ENCODE measurements at regions not wholly inside any gene's neighbourhood (a gene's known extent, or its start where the extent isn't known, plus 50 kb on each side); places are given as distances from the start of the nearest gene placed in this dataset.

GRCh38 chr16:59289151-59289550, 555.0 kb upstream of the GOT2 start:
- Histone ChIP-seq H3K9me3 (peaks cover 0 to 12% of the 10 kb centered on the region in 2 donors), H3K27me3 (no peaks in the 10 kb centered on the region), H3K27ac (no peak overlapping the region), H3K36me3 (no peaks in the 10 kb centered on the region), H3K4me1 (no peaks in the 10 kb centered on the region), H3K4me3 (no peak overlapping the region)
- DNase-seq (ENCODE audit: low spot score), result no peak
- no peak for TF ChIP-seq CTCF (IDR thresholded peaks at IDR 0.05)

- TF ChIP-seq CTCF (IDR thresholded peaks at IDR 0.05), result no peak
- H3K36me3 ChIP-seq, result no peaks in the 10 kb centered on the region
- no peaks in the 10 kb centered on the region for H3K27me3 ChIP-seq
- no peak overlapping the region for H3K4me3 ChIP-seq
- H3K9me3 ChIP-seq, result no peaks in the 10 kb centered on the region
- no peaks in the 10 kb centered on the region for H3K4me1 ChIP-seq
- H3K27ac ChIP-seq, result no peak overlapping the region
- no peak for DNase-seq (ENCODE audit: low spot score)
These were observed 540.0 kb upstream of the GOT2 start for GRCh38 chr16:59274141-59274540.

GRCh38 chr16:59263955-59264354, 529.8 kb upstream of the GOT2 start:
- no peak for DNase-seq (ENCODE audit: low spot score)
- Histone ChIP-seq H3K4me1 (no peaks in the 10 kb centered on the region), H3K27ac (no peak overlapping the region), H3K4me3 (no peak overlapping the region), H3K36me3 (no peaks in the 10 kb centered on the region), H3K27me3 (no peaks in the 10 kb centered on the region), H3K9me3 (no peaks in the 10 kb centered on the region)
- TF ChIP-seq CTCF (IDR thresholded peaks at IDR 0.05), result no peak

- Histone ChIP-seq H3K4me1 (no peaks in the 10 kb centered on the region), H3K9me3 (no peaks in the 10 kb centered on the region), H3K27ac (no peak overlapping the region), H3K27me3 (no peaks in the 10 kb centered on the region), H3K36me3 (no peaks in the 10 kb centered on the region), H3K4me3 (no peak overlapping the region)
- DNase-seq (ENCODE audit: low spot score), result no peak
- TF ChIP-seq CTCF (IDR thresholded peaks at IDR 0.05), result no peak
These were observed 526.8 kb upstream of the GOT2 start for GRCh38 chr16:59260892-59261291.

- Histone ChIP-seq H3K4me3 (no peak overlapping the region), H3K9me3 (no peaks in the 10 kb centered on the region), H3K36me3 (no peaks in the 10 kb centered on the region), H3K27ac (no peak overlapping the region), H3K27me3 (no peaks in the 10 kb centered on the region), H3K4me1 (no peaks in the 10 kb centered on the region)
- DNase-seq (ENCODE audit: low spot score), result no peak
- no peak for TF ChIP-seq CTCF (IDR thresholded peaks at IDR 0.05)
These were observed 525.8 kb upstream of the GOT2 start for GRCh38 chr16:59259950-59260319.

- no peaks in the 10 kb centered on the region for H3K36me3 ChIP-seq
- no peaks in the 10 kb centered on the region for H3K9me3 ChIP-seq
- no peak overlapping the region for H3K4me3 ChIP-seq
- no peak for TF ChIP-seq CTCF (IDR thresholded peaks at IDR 0.05)
- no peak for DNase-seq (ENCODE audit: low spot score)
- H3K27me3 ChIP-seq, result no peaks in the 10 kb centered on the region
- H3K4me1 ChIP-seq, result no peaks in the 10 kb centered on the region
- H3K27ac ChIP-seq, result no peak overlapping the region
These were observed 525.2 kb upstream of the GOT2 start for GRCh38 chr16:59259074-59259949.
